GM21529 (cell line): ENCODE measurements at regions not wholly inside any gene's neighbourhood (a gene's known extent, or its start where the extent isn't known, plus 50 kb on each side); places are given as distances from the start of the nearest gene placed in this dataset.

Experiments used
- ATAC-seq: cut with Tn5 transposase; IDR thresholded peaks from one replicate; pipeline ENCODE4 v1.9.1; 2021; ENCODE audit not compliant: unreplicated experiment

DNA sequence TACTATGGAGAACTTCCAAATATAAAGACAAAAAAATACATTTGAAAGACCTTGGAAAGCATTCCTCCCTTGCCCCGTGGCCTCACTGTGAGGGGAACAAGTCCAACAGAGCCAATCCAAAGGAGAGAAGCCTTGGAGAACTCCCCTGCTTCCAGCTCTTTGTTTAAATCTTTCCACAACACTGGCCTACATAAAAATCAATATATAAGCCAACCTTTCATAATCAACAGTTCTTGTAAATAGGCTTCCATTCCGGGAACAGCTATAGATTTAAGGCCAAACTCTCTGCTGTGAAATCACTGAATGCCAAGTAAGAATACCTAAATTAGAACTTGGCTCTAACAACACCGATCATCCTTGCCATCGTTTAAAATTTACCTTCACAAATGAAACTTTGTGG is 242.1 kb downstream of the HACE1 start:
- ATAC-seq, result no peak

GRCh38 chr6:104614394-104614793 is 245.3 kb downstream of the HACE1 start:
- ATAC-seq, result no peak

DNA sequence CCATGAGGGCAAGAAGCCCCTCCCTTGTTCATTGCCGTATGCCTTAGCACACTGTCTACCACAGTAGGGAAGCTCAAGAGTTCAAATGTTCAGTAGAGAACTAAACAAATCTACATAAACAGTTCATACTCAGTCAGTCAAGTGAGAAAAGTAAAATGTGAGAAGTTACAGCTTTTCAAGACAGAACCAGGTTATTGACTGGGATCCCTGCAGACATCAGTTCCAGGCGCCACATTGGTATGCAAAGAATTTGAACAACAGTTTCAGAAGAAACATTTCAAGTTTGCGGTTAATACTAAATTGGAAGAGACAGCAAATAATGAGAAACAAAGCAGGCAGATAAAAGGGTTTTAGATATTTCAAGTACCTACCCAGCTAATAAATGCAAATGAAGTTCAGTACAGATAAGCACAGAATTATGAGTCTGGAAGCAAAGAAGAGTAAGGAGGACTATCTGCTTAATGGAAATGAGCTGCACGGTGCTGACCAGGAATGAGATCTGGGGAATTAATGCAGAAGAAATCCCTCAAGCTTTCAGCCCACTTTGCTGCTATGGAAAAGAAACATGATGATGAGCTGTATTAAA is 246.2 kb downstream of the HACE1 start:
- no peak for ATAC-seq

DNA sequence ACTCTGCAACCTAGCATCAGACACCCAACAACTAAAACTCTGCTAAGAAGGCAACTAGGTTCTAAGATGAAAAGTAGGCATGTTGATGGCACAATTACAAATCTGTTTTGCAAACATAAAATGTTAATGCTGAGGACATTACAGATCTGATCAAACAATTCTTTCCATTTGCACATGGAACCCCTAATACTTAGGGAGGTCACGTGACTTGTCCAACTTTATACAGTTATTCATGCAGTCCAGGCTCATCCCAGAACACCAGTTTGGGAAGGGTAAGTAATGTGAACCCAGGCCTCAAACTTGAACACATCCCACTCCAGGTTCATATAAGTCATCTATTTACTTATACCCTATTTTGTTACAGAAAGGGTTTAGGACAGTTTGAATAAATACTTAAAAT is 247.2 kb downstream of the HACE1 start:
- no peak for ATAC-seq

GRCh38 chr6:104608101-104608500 is 251.6 kb downstream of the HACE1 start:
- ATAC-seq, result no peak

GRCh38 chr6:104607501-104607900 is 252.2 kb downstream of the HACE1 start:
- ATAC-seq, result no peak

DNA sequence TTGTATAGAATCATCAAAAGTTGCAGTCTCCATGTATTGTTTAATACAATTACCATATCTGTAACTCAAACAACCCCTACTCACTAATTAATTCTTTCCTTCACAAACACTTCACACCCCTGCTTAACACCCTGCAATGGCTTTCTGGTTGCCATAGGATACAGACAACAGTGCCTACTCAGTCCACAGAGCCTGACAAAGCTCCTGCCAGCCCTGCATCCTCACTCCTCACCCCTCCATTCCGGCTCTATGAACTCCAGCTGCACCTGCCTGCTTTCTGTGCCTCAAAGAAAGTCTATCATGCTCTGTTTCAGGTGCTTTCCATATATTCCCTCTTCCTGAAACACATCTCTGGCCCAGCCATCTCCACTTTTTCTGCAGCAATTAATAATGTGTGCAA is 253.4 kb downstream of the HACE1 start:
- no peak for ATAC-seq

GRCh38 chr6:104604685-104605084 is 255.0 kb downstream of the HACE1 start:
- no peak for ATAC-seq

- no peak for ATAC-seq
These were observed 256.5 kb downstream of the HACE1 start for GRCh38 chr6:104603108-104603745.

GRCh38 chr6:104601721-104602120 is 258.0 kb downstream of the HACE1 start:
- ATAC-seq, result no peak

GRCh38 chr6:104601131-104601651 is 258.5 kb downstream of the HACE1 start:
- ATAC-seq, result no peak

- no peak for ATAC-seq
These were observed 259.1 kb downstream of the HACE1 start for GRCh38 chr6:104600639-104600931.

DNA sequence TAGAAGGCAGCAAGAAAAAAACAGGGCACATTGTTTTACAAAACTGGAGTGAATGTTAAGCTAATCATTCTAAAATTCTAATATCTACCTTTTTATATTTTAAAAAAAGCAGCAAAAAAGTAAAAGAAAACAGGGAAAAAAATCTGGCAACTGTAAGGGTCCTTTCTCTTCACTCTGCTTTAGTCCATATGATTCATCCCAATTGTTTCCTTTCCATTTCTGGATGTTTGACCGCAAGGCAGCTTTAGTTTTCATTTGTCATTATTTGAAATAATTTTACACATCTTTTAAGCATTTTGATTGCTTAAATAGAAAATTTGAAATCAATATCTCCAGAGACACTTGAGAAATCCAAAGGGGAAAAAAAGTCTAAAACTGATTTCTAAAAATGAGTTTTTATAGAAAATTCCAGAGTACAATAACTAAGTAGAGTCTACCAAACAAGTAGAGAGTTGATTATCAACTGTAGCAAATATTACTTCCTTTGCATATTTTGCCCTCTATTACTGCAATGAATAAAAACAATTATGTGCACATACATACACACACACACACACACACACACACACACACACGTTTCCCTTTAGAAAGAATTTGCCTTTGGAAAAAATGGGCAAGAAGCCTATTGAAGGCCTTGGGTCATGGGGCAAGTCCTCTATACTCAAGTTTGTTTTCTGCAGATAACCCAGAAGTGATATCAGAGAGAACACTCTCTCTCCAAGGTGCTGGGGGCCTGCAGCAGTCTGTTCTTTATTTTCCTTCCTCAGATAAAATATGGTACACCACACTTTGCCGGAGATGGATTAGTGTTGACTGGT is 259.7 kb downstream of the HACE1 start:
- ATAC-seq, result no peak

DNA sequence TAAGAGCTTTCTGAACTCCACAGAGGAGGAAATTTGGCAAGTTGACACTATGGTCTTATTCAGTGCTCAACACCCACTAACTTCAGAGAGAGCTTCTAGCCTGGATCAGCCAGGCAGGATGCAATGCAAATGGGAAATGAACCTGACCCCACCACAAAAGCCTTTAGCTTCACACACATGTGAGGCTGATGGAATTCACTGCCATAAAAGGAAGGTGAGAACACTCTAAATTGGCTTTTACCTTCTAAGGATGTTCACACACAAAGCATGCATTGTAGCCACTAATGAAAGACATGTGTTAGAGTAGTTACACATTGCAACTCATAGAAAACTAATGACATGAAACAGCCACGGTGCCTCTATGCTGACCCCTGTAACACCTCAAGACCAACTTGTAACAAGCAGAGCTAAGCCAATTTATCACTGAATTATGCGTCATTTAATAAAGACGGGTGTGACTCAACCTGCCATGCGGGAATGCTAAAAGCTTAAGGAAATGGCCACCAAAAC is 262.1 kb downstream of the HACE1 start:
- no peak for ATAC-seq

DNA sequence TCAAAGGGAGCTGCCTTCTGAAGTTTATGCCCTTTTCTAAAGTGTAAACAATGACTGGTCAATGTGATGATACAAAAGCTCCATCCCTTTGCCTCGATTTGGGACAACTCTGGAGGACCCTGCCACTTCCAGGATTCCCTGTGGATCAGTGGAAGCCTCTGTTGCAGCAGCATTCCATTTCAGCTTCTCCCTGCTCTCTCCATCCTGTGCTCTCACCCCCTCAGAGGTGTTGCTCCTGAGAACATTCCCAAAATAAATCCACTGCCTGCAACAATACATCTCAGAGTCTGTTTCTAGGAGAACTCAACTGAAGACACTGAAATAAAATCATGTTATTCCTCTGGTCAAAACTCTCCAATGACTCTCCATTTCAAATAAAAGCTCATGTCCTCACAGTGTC is 263.6 kb downstream of the HACE1 start:
- no peak for ATAC-seq

DNA sequence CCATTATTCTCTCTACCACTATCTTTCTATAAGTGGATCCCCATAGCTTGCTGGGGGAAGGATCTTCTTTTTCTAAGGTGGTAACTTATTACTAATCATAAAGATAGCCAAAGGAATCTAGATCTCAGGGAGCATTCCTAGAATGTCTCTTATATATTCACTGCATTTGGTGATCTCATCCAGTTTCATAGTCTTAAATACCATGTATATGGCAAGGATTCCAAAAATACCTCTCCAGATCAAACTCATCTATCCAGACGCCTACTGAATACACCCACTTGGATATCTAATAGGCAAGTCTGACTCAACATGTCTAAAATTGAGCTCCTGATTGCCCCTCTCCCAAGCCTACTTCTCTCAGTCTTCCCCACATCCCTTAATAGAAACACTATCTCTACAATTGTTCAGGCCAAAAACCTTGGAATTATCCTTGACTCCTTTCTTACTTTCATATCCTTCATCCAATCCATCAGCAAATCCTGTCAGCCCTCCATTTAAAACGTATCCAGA is 264.4 kb downstream of the HACE1 start:
- no peak for ATAC-seq

- no peak for ATAC-seq
These were observed 268.0 kb downstream of the HACE1 start for GRCh38 chr6:104591573-104592334.

DNA sequence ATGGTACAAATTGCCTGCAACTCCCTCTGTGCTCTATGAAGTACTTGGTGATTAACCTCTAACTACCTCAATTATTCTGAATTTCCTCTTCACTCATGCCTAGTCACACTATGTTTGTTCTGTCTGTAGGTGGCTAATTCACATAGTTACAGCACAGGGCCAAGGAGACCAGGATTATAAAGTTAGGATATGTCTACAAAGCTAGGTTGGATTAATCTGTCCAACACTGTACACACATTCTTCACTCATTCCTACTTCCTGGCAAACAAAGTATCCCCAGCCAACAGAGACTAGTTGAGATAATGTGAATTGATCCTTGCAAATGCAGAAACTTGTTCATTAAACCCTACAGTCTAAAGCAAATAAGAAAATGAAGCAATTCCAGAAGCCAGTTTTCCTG is 269.8 kb downstream of the HACE1 start:
- no peak for ATAC-seq

DNA sequence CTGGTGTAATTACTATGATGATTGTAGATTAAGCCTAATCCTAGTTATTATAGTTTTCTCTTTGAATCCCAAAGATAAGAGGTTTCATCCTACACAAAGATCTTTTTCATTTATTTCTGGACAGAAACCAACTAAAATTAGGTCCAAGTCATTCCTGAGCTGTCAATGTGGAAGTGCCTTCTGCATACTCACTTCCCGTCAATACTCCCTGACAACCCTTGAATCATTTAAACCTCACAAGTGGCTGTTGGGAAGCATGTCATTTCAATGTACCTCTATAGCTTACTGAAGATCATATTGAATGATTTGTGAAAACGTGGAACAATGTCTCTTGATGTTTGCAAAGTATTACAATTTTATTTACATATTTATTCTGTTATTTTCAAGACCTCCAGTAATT is 274.1 kb downstream of the HACE1 start:
- no peak for ATAC-seq

DNA sequence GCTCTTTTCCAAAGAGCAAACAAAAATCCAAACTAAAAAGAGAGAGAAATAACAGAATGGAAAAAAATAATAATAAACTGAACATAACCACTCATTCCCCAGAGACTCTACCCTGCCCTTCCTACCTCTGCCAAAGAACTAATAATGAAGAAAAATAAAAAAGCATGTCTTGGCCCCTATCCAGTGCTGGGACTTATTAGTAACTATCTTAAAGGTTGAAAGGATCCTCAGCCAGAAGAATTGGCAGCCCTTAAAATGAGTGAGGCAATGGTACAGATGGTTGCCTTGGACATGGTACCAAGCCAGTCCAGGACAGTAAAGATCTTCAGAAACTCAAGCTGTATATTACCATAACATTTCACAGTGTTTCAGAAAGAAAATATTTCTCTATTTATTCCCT is 279.3 kb downstream of the HACE1 start:
- ATAC-seq, result no peak

DNA sequence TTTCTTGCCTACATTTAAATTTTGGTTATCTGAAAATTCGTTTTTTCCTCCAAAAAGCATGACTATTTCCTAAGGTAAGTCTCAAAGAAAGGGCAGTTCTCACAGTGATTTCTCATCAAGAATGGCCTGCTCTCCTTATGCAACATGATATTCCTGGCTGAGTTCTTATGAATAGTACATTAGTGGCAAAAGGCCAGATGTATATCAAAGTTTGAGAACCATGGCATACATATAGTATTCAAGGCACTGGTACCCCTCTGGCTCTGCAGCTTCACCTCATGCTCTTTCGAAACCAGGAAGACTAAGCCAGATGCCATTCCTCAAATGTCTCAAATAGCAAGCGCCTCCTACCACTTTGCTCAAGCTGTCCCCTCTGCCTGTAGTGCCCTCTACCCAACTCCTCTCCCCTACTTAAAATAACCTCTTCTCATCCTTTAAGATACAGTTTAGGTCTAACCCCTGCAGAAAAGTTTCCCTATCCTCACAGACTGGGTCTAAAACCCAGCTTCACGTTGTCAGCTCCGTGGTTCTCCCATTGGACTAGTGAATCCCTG is 280.3 kb downstream of the HACE1 start:
- no peak for ATAC-seq
